ENCODE measurements at regions not wholly inside any gene's neighbourhood (a gene's known extent, or its start where the extent isn't known, plus 50 kb on each side); places are given as distances from the start of the nearest gene placed in this dataset.

DNA sequence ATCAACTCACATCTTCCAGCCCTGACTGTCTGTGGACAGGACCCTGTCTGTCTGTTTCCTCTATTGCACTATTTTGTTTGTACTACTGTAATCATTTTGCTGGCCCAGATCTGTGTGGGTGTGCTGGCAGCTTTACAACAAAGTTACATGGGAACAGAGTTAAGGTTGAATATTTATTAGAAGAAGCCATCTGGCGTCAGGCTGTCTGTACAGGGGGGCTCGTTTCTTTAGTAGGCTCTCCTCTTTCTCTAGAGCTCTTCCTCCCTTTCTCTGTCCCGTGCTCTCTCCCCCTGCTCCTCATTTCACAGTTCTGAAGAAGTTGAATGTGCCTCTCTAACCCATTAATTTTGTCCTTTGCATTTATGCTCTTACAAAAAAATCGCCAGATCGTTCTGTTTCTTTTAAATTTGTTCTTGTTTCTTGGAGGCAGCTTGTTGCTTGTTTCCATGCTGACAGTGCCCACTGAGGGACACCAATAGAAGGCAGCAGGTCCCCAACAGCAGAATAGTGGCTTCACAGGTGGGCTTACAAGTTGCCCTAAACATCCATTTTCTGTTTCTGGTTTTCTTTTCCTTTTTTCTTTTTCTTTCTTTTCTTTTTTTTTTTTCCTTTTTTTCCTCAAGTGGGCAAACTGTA lies 315.2 kb upstream of the ZEB2 start:
- H3K79me1 ChIP-seq (replicated peaks; ENCODE audit: low read length, poor library complexity, severe bottlenecking): no peaks in the 10 kb centered on the region
- peaks cover 3% of the 10 kb centered on the region for H3K4me1 ChIP-seq (ENCODE audit: control insufficient read depth, insufficient read depth, low read depth, low read length)
- peak overlapping the region; percentile 51 for H3K4me2 ChIP-seq (ENCODE audit: low read length, poor library complexity, severe bottlenecking)
- H3K4ac ChIP-seq (ENCODE audit: low read depth in 1 of 2, low read length in 2 of 2): peak overlapping the region in 1 of 2 experiments; percentile 96
- peak overlapping the region; percentile 96 to 99 for H2BK12ac ChIP-seq (ENCODE audit: low read length in 2 of 2)
- H2BK120ac ChIP-seq (ENCODE audit: low read depth, low read length): peak overlapping the region; percentile 27
- WGBS: 12% methylated on average over 5 of the region's 5 CpGs
- H2AK5ac ChIP-seq (ENCODE audit: low read length, severe bottlenecking): no peak overlapping the region
- H2BK5ac ChIP-seq (ENCODE audit: low read depth, low read length, poor library complexity, severe bottlenecking): peak overlapping the region; percentile 61
- peak overlapping the region; percentile 83 for H3K27ac ChIP-seq (ENCODE audit: low read length, poor library complexity, severe bottlenecking)
- peak overlapping the region; percentile 66 for H4K8ac ChIP-seq (ENCODE audit: low read length)
- peak overlapping the region in 1 of 2 experiments; percentile 21 for H3K4me3 ChIP-seq (ENCODE audit: insufficient read depth in 1 of 2, low read depth in 1 of 2, low read length in 2 of 2)
- H3K36me3 ChIP-seq (ENCODE audit: control insufficient read depth in 1 of 2, insufficient read depth in 2 of 2, low read depth in 1 of 2, low read length in 2 of 2): no peaks in the 10 kb centered on the region
- no peaks in the 10 kb centered on the region for H3K9me3 ChIP-seq (ENCODE audit: control insufficient read depth, low read length)
- peak overlapping the region; percentile 73 to 75 for H3K18ac ChIP-seq (ENCODE audit: low read depth in 1 of 2, low read length in 2 of 2)
- DNase-seq: peak; percentile 80
- no peak overlapping the region for H3K23ac ChIP-seq (ENCODE audit: low read length in 2 of 2)
- H4K91ac ChIP-seq (ENCODE audit: low read length): peak overlapping the region; percentile 62
- no peaks in the 10 kb centered on the region for H3K27me3 ChIP-seq (ENCODE audit: control insufficient read depth in 1 of 2, insufficient read depth in 1 of 2, low read length in 2 of 2)
- peak overlapping the region; percentile 70 for H3K9ac ChIP-seq (ENCODE audit: low read length)
- no peak overlapping the region for H2BK15ac ChIP-seq (ENCODE audit: low read depth, poor library complexity, severe bottlenecking)
- H2AFZ ChIP-seq (ENCODE audit: low read depth, low read length): no peak overlapping the region
- no peak overlapping the region for H3K14ac ChIP-seq (ENCODE audit: low read length in 2 of 2)

DNA sequence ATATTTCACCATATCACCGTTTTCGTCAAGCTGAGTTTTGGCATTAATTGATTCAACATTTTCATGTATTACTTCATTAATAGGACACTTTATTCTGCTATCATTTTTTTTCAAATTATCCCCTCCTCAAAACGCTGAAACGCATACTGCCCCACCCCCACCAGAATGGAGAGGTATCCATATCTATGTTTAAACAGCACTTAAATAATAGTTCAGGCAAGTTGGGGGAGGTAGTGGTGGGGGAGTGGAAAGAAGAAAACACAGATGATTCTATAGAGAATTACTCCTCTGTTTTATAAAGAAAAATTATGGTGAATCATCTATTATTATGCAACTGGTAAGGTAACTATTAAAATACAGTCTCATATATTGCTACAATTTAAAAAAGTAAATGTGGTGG lies 314.4 kb upstream of the ZEB2 start:
- Histone ChIP-seq H2AK5ac (ENCODE audit: low read length, severe bottlenecking) (no peak overlapping the region), H3K9me3 (ENCODE audit: control insufficient read depth, low read length) (no peaks in the 10 kb centered on the region), H4K8ac (ENCODE audit: low read length) (no peak overlapping the region), H3K23ac (ENCODE audit: low read length in 2 of 2) (no peak overlapping the region), H2BK5ac (ENCODE audit: low read depth, low read length, poor library complexity, severe bottlenecking) (no peak overlapping the region), H3K18ac (ENCODE audit: low read depth in 1 of 2, low read length in 2 of 2) (no peak overlapping the region), H3K4ac (ENCODE audit: low read depth in 1 of 2, low read length in 2 of 2) (no peak overlapping the region), H3K4me1 (ENCODE audit: control insufficient read depth, insufficient read depth, low read depth, low read length) (peaks cover 3% of the 10 kb centered on the region), H2AFZ (ENCODE audit: low read depth, low read length) (no peak overlapping the region), H2BK15ac (ENCODE audit: low read depth, poor library complexity, severe bottlenecking) (no peak overlapping the region), H3K36me3 (ENCODE audit: control insufficient read depth in 1 of 2, insufficient read depth in 2 of 2, low read depth in 1 of 2, low read length in 2 of 2) (no peaks in the 10 kb centered on the region), H3K4me3 (ENCODE audit: insufficient read depth in 1 of 2, low read depth in 1 of 2, low read length in 2 of 2) (no peak overlapping the region), H3K9ac (ENCODE audit: low read length) (no peak overlapping the region), H3K27ac (ENCODE audit: low read length, poor library complexity, severe bottlenecking) (no peak overlapping the region), H3K4me2 (ENCODE audit: low read length, poor library complexity, severe bottlenecking) (no peak overlapping the region), H3K14ac (ENCODE audit: low read length in 2 of 2) (no peak overlapping the region), H4K91ac (ENCODE audit: low read length) (no peak overlapping the region), H2BK12ac (ENCODE audit: low read length in 2 of 2) (no peak overlapping the region), H3K79me1 (replicated peaks; ENCODE audit: low read length, poor library complexity, severe bottlenecking) (no peaks in the 10 kb centered on the region), H3K27me3 (ENCODE audit: control insufficient read depth in 1 of 2, insufficient read depth in 1 of 2, low read length in 2 of 2) (no peaks in the 10 kb centered on the region), H2BK120ac (ENCODE audit: low read depth, low read length) (no peak overlapping the region)
- 100% methylated on average over 2 of the region's 4 CpGs for WGBS
- DNase-seq: no peak

- H3K27ac ChIP-seq (ENCODE audit: low read length, poor library complexity, severe bottlenecking): no peak overlapping the region
- no peak overlapping the region for H2AFZ ChIP-seq (ENCODE audit: low read depth, low read length)
These were observed 313.2 kb upstream of the ZEB2 start for GRCh38 chr2:144833075-144833637.

DNA sequence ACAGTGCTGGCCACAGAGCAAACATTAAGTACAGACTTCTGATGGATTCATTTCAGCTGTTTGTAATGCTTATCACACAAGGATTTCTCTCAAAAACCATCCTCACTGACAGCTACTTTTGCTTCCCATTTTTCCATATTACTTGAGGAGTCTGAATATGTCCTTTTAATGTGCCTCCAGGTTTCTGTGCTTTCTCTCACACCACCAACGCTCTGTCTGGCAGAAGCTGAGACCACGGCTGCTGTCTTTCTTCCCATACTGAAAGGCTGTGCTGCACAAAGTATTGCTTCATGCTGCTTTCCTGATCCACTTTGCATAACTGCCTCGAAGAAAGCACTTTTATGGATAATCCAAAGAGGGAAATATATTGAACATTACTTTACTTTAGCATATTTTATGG lies 312.1 kb upstream of the ZEB2 start:
- Histone ChIP-seq H3K4ac (ENCODE audit: low read depth in 1 of 2, low read length in 2 of 2) (no peak overlapping the region), H3K27me3 (ENCODE audit: control insufficient read depth in 1 of 2, insufficient read depth in 1 of 2, low read length in 2 of 2) (no peaks in the 10 kb centered on the region), H2BK5ac (ENCODE audit: low read depth, low read length, poor library complexity, severe bottlenecking) (no peak overlapping the region), H3K27ac (ENCODE audit: low read length, poor library complexity, severe bottlenecking) (no peak overlapping the region), H3K18ac (ENCODE audit: low read depth in 1 of 2, low read length in 2 of 2) (no peak overlapping the region), H3K9ac (ENCODE audit: low read length) (no peak overlapping the region), H3K23ac (ENCODE audit: low read length in 2 of 2) (no peak overlapping the region), H2AK5ac (ENCODE audit: low read length, severe bottlenecking) (no peak overlapping the region), H3K14ac (ENCODE audit: low read length in 2 of 2) (no peak overlapping the region), H4K8ac (ENCODE audit: low read length) (no peak overlapping the region), H4K91ac (ENCODE audit: low read length) (no peak overlapping the region), H3K79me1 (replicated peaks; ENCODE audit: low read length, poor library complexity, severe bottlenecking) (no peaks in the 10 kb centered on the region), H3K9me3 (ENCODE audit: control insufficient read depth, low read length) (no peaks in the 10 kb centered on the region), H3K4me3 (ENCODE audit: insufficient read depth in 1 of 2, low read depth in 1 of 2, low read length in 2 of 2) (no peak overlapping the region), H3K36me3 (ENCODE audit: control insufficient read depth in 1 of 2, insufficient read depth in 2 of 2, low read depth in 1 of 2, low read length in 2 of 2) (no peaks in the 10 kb centered on the region), H2BK120ac (ENCODE audit: low read depth, low read length) (no peak overlapping the region), H3K4me2 (ENCODE audit: low read length, poor library complexity, severe bottlenecking) (no peak overlapping the region), H2BK12ac (ENCODE audit: low read length in 2 of 2) (peak overlapping the region in 1 of 2 experiments; percentile 77), H3K4me1 (ENCODE audit: control insufficient read depth, insufficient read depth, low read depth, low read length) (peaks cover 3% of the 10 kb centered on the region), H2AFZ (ENCODE audit: low read depth, low read length) (no peak overlapping the region), H2BK15ac (ENCODE audit: low read depth, poor library complexity, severe bottlenecking) (no peak overlapping the region)
- DNase-seq: peak; percentile 24
- WGBS: 83% methylated on average over 2 of the region's 3 CpGs

More at GRCh38 chr2:144833075-144833637, 313.2 kb upstream of the ZEB2 start:
- Histone ChIP-seq H3K4me2 (ENCODE audit: low read length, poor library complexity, severe bottlenecking) (no peak overlapping the region), H3K79me1 (replicated peaks; ENCODE audit: low read length, poor library complexity, severe bottlenecking) (no peaks in the 10 kb centered on the region), H2BK5ac (ENCODE audit: low read depth, low read length, poor library complexity, severe bottlenecking) (no peak overlapping the region), H4K91ac (ENCODE audit: low read length) (no peak overlapping the region), H3K23ac (ENCODE audit: low read length in 2 of 2) (no peak overlapping the region), H3K9me3 (ENCODE audit: control insufficient read depth, low read length) (no peaks in the 10 kb centered on the region), H2BK120ac (ENCODE audit: low read depth, low read length) (no peak overlapping the region), H2BK12ac (ENCODE audit: low read length in 2 of 2) (no peak overlapping the region), H3K4me1 (ENCODE audit: control insufficient read depth, insufficient read depth, low read depth, low read length) (peaks cover 3% of the 10 kb centered on the region), H4K8ac (ENCODE audit: low read length) (no peak overlapping the region), H3K36me3 (ENCODE audit: control insufficient read depth in 1 of 2, insufficient read depth in 2 of 2, low read depth in 1 of 2, low read length in 2 of 2) (no peaks in the 10 kb centered on the region), H3K18ac (ENCODE audit: low read depth in 1 of 2, low read length in 2 of 2) (no peak overlapping the region), H3K27me3 (ENCODE audit: control insufficient read depth in 1 of 2, insufficient read depth in 1 of 2, low read length in 2 of 2) (no peaks in the 10 kb centered on the region), H3K4me3 (ENCODE audit: insufficient read depth in 1 of 2, low read depth in 1 of 2, low read length in 2 of 2) (no peak overlapping the region), H3K4ac (ENCODE audit: low read depth in 1 of 2, low read length in 2 of 2) (no peak overlapping the region), H3K14ac (ENCODE audit: low read length in 2 of 2) (no peak overlapping the region), H2AK5ac (ENCODE audit: low read length, severe bottlenecking) (no peak overlapping the region), H2BK15ac (ENCODE audit: low read depth, poor library complexity, severe bottlenecking) (no peak overlapping the region), H3K9ac (ENCODE audit: low read length) (no peak overlapping the region)
- WGBS: no CpG with 5 or more reads among the region's 1 CpG
- DNase-seq: no peak
